ENCODE measurements at regions not wholly inside any gene's neighbourhood (a gene's known extent, or its start where the extent isn't known, plus 50 kb on each side); places are given as distances from the start of the nearest gene placed in this dataset.

DNA sequence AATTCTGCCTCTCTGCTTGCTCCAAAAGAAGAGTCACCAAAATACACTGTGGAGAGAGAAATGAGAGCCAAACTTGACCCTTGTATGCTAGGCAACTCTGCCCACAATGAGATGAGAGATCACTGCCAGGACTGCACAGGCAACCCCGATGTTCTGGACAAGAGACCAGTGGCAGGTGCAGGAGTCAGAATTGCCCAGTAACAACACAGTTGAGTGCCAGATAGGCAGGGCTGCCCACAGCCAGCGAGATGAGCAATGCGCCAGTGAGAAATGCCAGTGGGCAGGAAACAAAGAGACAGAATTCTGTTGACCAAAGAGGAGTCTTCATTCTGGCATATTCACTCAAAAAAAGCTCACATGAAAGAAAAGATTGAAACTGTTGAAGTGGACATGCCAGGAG is 570.7 kb downstream of the CAAP1 start:
- Mint-ChIP-seq H3K27ac (ENCODE audit: unreplicated experiment) (no peak overlapping the region), H3K36me3 (ENCODE audit: low read depth, unreplicated experiment) (no peaks in the 10 kb centered on the region), H3K4me1 (ENCODE audit: low read depth, unreplicated experiment) (peaks cover 19% of the 10 kb centered on the region), H3K27me3 (ENCODE audit: low read depth, unreplicated experiment) (no peaks in the 10 kb centered on the region), H3K4me3 (ENCODE audit: unreplicated experiment) (no peak overlapping the region), H3K9me3 (ENCODE audit: unreplicated experiment) (no peaks in the 10 kb centered on the region)
- Histone ChIP-seq H3K4me2 (ENCODE audit: low read length) (no peak overlapping the region), H3K36me3 (ENCODE audit: insufficient read depth, low read length) (no peaks in the 10 kb centered on the region), H4K20me1 (ENCODE audit: insufficient read depth, low read length) (no peaks in the 10 kb centered on the region), H3K79me2 (ENCODE audit: insufficient read depth, low read length) (no peaks in the 10 kb centered on the region), H3K9ac (ENCODE audit: low read length) (no peak overlapping the region), H3K4me1 (ENCODE audit: insufficient read depth, low read length) (no peaks in the 10 kb centered on the region), H3K27me3 (ENCODE audit: insufficient read depth, low read length) (no peaks in the 10 kb centered on the region), H3K27ac (ENCODE audit: low read depth, low read length) (no peak overlapping the region), H3K4me3 (ENCODE audit: insufficient read depth, low read depth, low read length) (no peak overlapping the region), H3K9me3 (ENCODE audit: insufficient read depth, low read depth, low read length) (no peaks in the 10 kb centered on the region), H2AFZ (ENCODE audit: low read depth, low read length) (no peak overlapping the region)
- DNase-seq (ENCODE audit: low read depth): no peak
- no peak for TF ChIP-seq EZH2 (IDR thresholded peaks at IDR 0.05; ENCODE audit: insufficient read depth, low read length)
- TF ChIP-seq, protein P1, sequence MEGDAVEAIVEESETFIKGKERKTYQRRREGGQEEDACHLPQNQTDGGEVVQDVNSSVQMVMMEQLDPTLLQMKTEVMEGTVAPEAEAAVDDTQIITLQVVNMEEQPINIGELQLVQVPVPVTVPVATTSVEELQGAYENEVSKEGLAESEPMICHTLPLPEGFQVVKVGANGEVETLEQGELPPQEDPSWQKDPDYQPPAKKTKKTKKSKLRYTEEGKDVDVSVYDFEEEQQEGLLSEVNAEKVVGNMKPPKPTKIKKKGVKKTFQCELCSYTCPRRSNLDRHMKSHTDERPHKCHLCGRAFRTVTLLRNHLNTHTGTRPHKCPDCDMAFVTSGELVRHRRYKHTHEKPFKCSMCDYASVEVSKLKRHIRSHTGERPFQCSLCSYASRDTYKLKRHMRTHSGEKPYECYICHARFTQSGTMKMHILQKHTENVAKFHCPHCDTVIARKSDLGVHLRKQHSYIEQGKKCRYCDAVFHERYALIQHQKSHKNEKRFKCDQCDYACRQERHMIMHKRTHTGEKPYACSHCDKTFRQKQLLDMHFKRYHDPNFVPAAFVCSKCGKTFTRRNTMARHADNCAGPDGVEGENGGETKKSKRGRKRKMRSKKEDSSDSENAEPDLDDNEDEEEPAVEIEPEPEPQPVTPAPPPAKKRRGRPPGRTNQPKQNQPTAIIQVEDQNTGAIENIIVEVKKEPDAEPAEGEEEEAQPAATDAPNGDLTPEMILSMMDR (IDR thresholded peaks at IDR 0.05; ENCODE audit: insufficient read depth, low read depth, low read length): no peak
- FAIRE-seq: no peak

DNA sequence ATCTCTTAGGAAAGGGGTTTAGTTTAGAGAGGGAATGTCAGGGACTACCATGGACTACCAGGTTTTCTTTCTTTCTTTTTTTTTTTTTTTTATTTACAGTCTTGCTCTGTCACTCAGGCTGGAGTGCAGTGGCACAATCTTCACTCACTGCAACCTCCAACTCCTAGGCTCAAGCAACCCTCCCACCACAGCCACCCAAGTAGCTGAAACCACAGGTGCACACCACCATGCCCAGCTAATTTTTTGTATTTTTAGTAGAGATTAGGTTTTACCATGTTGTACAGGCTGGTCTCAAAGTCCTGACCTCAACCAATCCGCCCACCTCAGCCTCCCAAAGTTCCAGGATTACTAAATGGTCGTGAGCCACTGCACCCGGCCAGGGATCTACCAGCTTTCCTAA is 572.7 kb downstream of the CAAP1 start:
- H3K9me3 ChIP-seq (ENCODE audit: insufficient read depth, low read depth, low read length): no peaks in the 10 kb centered on the region
- H3K36me3 ChIP-seq (ENCODE audit: insufficient read depth, low read length): no peaks in the 10 kb centered on the region
- no peaks in the 10 kb centered on the region for H3K9me3 Mint-ChIP-seq (ENCODE audit: unreplicated experiment)
- TF ChIP-seq, protein P1 (IDR thresholded peaks at IDR 0.05; ENCODE audit: insufficient read depth, low read depth, low read length): no peak
- no peak for TF ChIP-seq EZH2 (IDR thresholded peaks at IDR 0.05; ENCODE audit: insufficient read depth, low read length)
- H3K36me3 Mint-ChIP-seq (ENCODE audit: low read depth, unreplicated experiment): no peaks in the 10 kb centered on the region
- H3K4me3 ChIP-seq (ENCODE audit: insufficient read depth, low read depth, low read length): no peak overlapping the region
- no peak overlapping the region for H2AFZ ChIP-seq (ENCODE audit: low read depth, low read length)
- H3K4me2 ChIP-seq (ENCODE audit: low read length): no peak overlapping the region
- H3K27ac Mint-ChIP-seq (ENCODE audit: unreplicated experiment): no peak overlapping the region
- no peaks in the 10 kb centered on the region for H3K27me3 Mint-ChIP-seq (ENCODE audit: low read depth, unreplicated experiment)
- H3K27ac ChIP-seq (ENCODE audit: low read depth, low read length): no peak overlapping the region
- no peak overlapping the region for H3K9ac ChIP-seq (ENCODE audit: low read length)
- FAIRE-seq (no peak), DNase-seq (ENCODE audit: low read depth) (no peak)
- H3K4me1 Mint-ChIP-seq (ENCODE audit: low read depth, unreplicated experiment): peaks cover 6% of the 10 kb centered on the region
- H3K79me2 ChIP-seq (ENCODE audit: insufficient read depth, low read length): no peaks in the 10 kb centered on the region
- no peaks in the 10 kb centered on the region for H3K27me3 ChIP-seq (ENCODE audit: insufficient read depth, low read length)
- no peaks in the 10 kb centered on the region for H4K20me1 ChIP-seq (ENCODE audit: insufficient read depth, low read length)
- no peak overlapping the region for H3K4me3 Mint-ChIP-seq (ENCODE audit: unreplicated experiment)
- H3K4me1 ChIP-seq (ENCODE audit: insufficient read depth, low read length): no peaks in the 10 kb centered on the region

DNA sequence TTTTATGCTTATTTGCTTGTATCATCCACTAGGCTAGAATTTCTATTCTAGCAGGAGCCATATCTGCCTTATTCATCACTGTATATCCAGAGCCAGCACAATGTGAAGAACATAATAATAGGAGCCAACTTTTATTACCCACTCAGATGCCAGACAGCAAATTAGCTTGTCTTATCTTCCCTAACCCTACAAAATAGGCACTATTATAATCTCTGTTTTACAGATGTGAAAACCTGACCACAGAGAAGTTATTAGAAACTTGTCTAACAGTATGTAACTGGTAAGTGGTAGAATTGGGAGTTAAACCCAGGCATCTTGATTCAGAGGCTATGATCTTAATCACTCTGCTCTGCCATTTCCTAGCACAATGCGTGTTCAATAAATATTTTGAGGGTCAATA is 579.5 kb downstream of the CAAP1 start:
- H3K36me3 ChIP-seq (ENCODE audit: insufficient read depth, low read length): no peaks in the 10 kb centered on the region
- no peak for TF ChIP-seq EZH2 (IDR thresholded peaks at IDR 0.05; ENCODE audit: insufficient read depth, low read length)
- TF ChIP-seq, protein P1 (IDR thresholded peaks at IDR 0.05; ENCODE audit: insufficient read depth, low read depth, low read length): no peak
- no peaks in the 10 kb centered on the region for H3K36me3 Mint-ChIP-seq (ENCODE audit: low read depth, unreplicated experiment)

More for the DNA sequence above, 579.5 kb downstream of the CAAP1 start:
- no peaks in the 10 kb centered on the region for H3K4me1 ChIP-seq (ENCODE audit: insufficient read depth, low read length)
- no peaks in the 10 kb centered on the region for H3K9me3 ChIP-seq (ENCODE audit: insufficient read depth, low read depth, low read length)
- Mint-ChIP-seq H3K9me3 (ENCODE audit: unreplicated experiment) (no peaks in the 10 kb centered on the region), H3K27me3 (ENCODE audit: low read depth, unreplicated experiment) (no peaks in the 10 kb centered on the region), H3K4me1 (ENCODE audit: low read depth, unreplicated experiment) (peaks cover 10% of the 10 kb centered on the region), H3K27ac (ENCODE audit: unreplicated experiment) (no peak overlapping the region), H3K4me3 (ENCODE audit: unreplicated experiment) (no peak overlapping the region)
- no peak for FAIRE-seq
- no peaks in the 10 kb centered on the region for H3K27me3 ChIP-seq (ENCODE audit: insufficient read depth, low read length)
- no peak overlapping the region for H3K4me2 ChIP-seq (ENCODE audit: low read length)
- no peaks in the 10 kb centered on the region for H4K20me1 ChIP-seq (ENCODE audit: insufficient read depth, low read length)
- H3K9ac ChIP-seq (ENCODE audit: low read length): no peak overlapping the region
- DNase-seq (ENCODE audit: low read depth): no peak
- no peak overlapping the region for H3K4me3 ChIP-seq (ENCODE audit: insufficient read depth, low read depth, low read length)
- H2AFZ ChIP-seq (ENCODE audit: low read depth, low read length): no peak overlapping the region
- H3K79me2 ChIP-seq (ENCODE audit: insufficient read depth, low read length): no peaks in the 10 kb centered on the region
- H3K27ac ChIP-seq (ENCODE audit: low read depth, low read length): no peak overlapping the region
